ENCODE measurements at regions not wholly inside any gene's neighbourhood (a gene's known extent, or its start where the extent isn't known, plus 50 kb on each side); places are given as distances from the start of the nearest gene placed in this dataset.

DNA sequence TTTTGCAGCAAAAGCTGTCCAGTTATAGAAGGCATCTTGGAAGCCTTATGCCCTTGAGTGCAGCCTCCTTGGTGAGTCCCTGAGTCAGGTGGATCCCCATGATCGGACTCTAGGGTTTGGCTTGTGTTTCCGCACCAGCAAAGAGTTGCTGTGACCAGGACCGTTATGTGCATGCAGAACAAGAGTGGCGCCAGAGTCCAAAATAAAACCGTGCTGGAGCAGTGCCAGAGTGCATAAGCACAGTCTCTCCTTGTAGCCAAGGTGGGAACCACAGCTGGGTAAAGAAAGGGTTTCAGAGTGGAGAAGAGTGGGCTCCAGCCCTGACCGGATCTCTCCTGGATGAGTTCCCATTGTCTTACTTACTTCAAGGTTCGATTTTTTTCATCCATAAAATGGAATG is 58.6 kb downstream of the FOXA2 start:
- TF ChIP-seq, protein P1, sequence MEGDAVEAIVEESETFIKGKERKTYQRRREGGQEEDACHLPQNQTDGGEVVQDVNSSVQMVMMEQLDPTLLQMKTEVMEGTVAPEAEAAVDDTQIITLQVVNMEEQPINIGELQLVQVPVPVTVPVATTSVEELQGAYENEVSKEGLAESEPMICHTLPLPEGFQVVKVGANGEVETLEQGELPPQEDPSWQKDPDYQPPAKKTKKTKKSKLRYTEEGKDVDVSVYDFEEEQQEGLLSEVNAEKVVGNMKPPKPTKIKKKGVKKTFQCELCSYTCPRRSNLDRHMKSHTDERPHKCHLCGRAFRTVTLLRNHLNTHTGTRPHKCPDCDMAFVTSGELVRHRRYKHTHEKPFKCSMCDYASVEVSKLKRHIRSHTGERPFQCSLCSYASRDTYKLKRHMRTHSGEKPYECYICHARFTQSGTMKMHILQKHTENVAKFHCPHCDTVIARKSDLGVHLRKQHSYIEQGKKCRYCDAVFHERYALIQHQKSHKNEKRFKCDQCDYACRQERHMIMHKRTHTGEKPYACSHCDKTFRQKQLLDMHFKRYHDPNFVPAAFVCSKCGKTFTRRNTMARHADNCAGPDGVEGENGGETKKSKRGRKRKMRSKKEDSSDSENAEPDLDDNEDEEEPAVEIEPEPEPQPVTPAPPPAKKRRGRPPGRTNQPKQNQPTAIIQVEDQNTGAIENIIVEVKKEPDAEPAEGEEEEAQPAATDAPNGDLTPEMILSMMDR (IDR thresholded peaks at IDR 0.05; ENCODE audit: insufficient read depth, low read length, poor library complexity, severe bottlenecking) = no peak
- no peak for TF ChIP-seq EZH2phosphoT487 (conservative IDR thresholded peaks at IDR 0.05; ENCODE audit: low read length)
